ENCODE measurements at regions not wholly inside any gene's neighbourhood (a gene's known extent, or its start where the extent isn't known, plus 50 kb on each side); places are given as distances from the start of the nearest gene placed in this dataset.

GRCh38 chr14:79924551-79924950 is 286.8 kb downstream of the DIO2 start:
- no peak for TF ChIP-seq EZH2phosphoT487 (IDR thresholded peaks at IDR 0.05; ENCODE audit: borderline replicate concordance, low read depth, low read length)
- TF ChIP-seq CTCF (conservative IDR thresholded peaks at IDR 0.05; ENCODE audit: low read length), result no peak
- no peaks in the 10 kb centered on the region for H3K9me2 ChIP-seq (ENCODE audit: insufficient read depth, low read length)
- intact Hi-C loops (cut with micrococcal nuclease; ENCODE audit: unreplicated experiment), result no loop called here
- no peaks in the 10 kb centered on the region for H3K79me2 ChIP-seq (ENCODE audit: insufficient read depth, low read depth, low read length)
- POLR2A ChIA-PET, result no interaction called here
- no peak overlapping the region for H3K4me3 ChIP-seq (ENCODE audit: low read depth, low read length, poor library complexity, severe bottlenecking)
- H2AFZ ChIP-seq (ENCODE audit: low read length), result no peak overlapping the region
- H3K9me3 ChIP-seq (ENCODE audit: low read length), result no peaks in the 10 kb centered on the region
- CTCF ChIA-PET (ENCODE audit: unreplicated experiment), result no interaction called here
- H4K20me1 ChIP-seq (ENCODE audit: insufficient read depth, low read length), result no peaks in the 10 kb centered on the region
- H3K4me2 ChIP-seq (ENCODE audit: low read length), result no peak overlapping the region
- H3K36me3 ChIP-seq (ENCODE audit: insufficient read depth, low read length), result no peaks in the 10 kb centered on the region
- H3K4me1 ChIP-seq (ENCODE audit: insufficient read depth, low read length, poor library complexity, severe bottlenecking), result no peaks in the 10 kb centered on the region
- no TSS peak for BruUV-seq (replicated peaks)
- no peak overlapping the region for H3K27ac ChIP-seq (ENCODE audit: low read depth, low read length, poor library complexity, severe bottlenecking)
- DNase-seq (ENCODE audit: low spot score), result no peak

- ChIA-PET POLR2A (no interaction called here), CTCF (ENCODE audit: unreplicated experiment) (no interaction called here)
- no peak for TF ChIP-seq EZH2phosphoT487 (IDR thresholded peaks at IDR 0.05; ENCODE audit: borderline replicate concordance, low read depth, low read length)
- TF ChIP-seq CTCF (conservative IDR thresholded peaks at IDR 0.05; ENCODE audit: low read length), result no peak
- Histone ChIP-seq H3K9me3 (ENCODE audit: low read length) (no peaks in the 10 kb centered on the region), H3K36me3 (ENCODE audit: insufficient read depth, low read length) (no peaks in the 10 kb centered on the region), H3K4me3 (ENCODE audit: low read depth, low read length, poor library complexity, severe bottlenecking) (no peak overlapping the region), H3K27ac (ENCODE audit: low read depth, low read length, poor library complexity, severe bottlenecking) (no peak overlapping the region), H3K4me1 (ENCODE audit: insufficient read depth, low read length, poor library complexity, severe bottlenecking) (no peaks in the 10 kb centered on the region), H4K20me1 (ENCODE audit: insufficient read depth, low read length) (no peaks in the 10 kb centered on the region), H3K9me2 (ENCODE audit: insufficient read depth, low read length) (no peaks in the 10 kb centered on the region), H3K4me2 (ENCODE audit: low read length) (no peak overlapping the region), H3K79me2 (ENCODE audit: insufficient read depth, low read depth, low read length) (no peaks in the 10 kb centered on the region), H2AFZ (ENCODE audit: low read length) (no peak overlapping the region)
- no TSS peak for BruUV-seq (replicated peaks)
- intact Hi-C loops (cut with micrococcal nuclease; ENCODE audit: unreplicated experiment), result no loop called here
- DNase-seq (ENCODE audit: low spot score), result no peak
Observed at GRCh38 chr14:79920180-79920692, 291.1 kb downstream of the DIO2 start.

Data from OCI-LY7 (cell line).